ENCODE measurements at regions not wholly inside any gene's neighbourhood (a gene's known extent, or its start where the extent isn't known, plus 50 kb on each side); places are given as distances from the start of the nearest gene placed in this dataset.

DNA sequence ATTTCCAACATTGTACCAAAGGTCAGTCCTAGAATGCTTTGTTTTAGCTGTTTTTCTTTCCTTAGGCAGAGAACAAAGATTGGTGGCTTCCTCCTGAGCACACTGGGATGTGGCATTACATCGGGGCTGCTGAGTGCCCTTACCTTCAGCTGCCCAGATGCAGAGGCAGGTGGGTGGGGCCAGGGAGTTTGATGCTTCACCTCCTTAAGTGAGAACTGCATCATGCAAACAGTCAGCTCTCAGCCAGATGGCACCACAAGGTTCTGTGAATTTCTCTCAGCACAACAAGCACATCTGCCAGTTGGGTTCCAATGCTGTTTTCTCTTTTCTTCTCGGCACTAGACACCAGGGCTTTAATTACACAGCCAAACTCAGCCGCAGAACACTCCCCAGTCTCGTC lies 87.4 kb upstream of the UBL3 start:
- BruUV-seq (replicated peaks): no TSS peak
- TF ChIP-seq EZH2 (IDR thresholded peaks at IDR 0.05; ENCODE audit: borderline replicate concordance, low read depth, low read length, poor library complexity, severe bottlenecking): no peak
- TF ChIP-seq, protein P1, sequence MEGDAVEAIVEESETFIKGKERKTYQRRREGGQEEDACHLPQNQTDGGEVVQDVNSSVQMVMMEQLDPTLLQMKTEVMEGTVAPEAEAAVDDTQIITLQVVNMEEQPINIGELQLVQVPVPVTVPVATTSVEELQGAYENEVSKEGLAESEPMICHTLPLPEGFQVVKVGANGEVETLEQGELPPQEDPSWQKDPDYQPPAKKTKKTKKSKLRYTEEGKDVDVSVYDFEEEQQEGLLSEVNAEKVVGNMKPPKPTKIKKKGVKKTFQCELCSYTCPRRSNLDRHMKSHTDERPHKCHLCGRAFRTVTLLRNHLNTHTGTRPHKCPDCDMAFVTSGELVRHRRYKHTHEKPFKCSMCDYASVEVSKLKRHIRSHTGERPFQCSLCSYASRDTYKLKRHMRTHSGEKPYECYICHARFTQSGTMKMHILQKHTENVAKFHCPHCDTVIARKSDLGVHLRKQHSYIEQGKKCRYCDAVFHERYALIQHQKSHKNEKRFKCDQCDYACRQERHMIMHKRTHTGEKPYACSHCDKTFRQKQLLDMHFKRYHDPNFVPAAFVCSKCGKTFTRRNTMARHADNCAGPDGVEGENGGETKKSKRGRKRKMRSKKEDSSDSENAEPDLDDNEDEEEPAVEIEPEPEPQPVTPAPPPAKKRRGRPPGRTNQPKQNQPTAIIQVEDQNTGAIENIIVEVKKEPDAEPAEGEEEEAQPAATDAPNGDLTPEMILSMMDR (conservative IDR thresholded peaks at IDR 0.05; ENCODE audit: low read depth, low read length): no peak
- H3K4me1 ChIP-seq (ENCODE audit: insufficient read depth, low read length, poor library complexity, severe bottlenecking): no peaks in the 10 kb centered on the region
- CTCF ChIA-PET: no interaction called here
- no peak for DNase-seq (ENCODE audit: low spot score)
- no peaks in the 10 kb centered on the region for H3K27me3 ChIP-seq (replicated peaks; ENCODE audit: insufficient read depth, low read depth, low read length, poor library complexity)
- POLR2A ChIA-PET (ENCODE audit: low non-redundant PET): no interaction called here
- no peak overlapping the region for H3K4me3 ChIP-seq (ENCODE audit: low read depth, low read length, poor library complexity, severe bottlenecking)
- H3K9me3 ChIP-seq (ENCODE audit: low read depth, low read length, poor library complexity, severe bottlenecking): no peaks in the 10 kb centered on the region
- no peak overlapping the region for H3K27ac ChIP-seq (ENCODE audit: low read depth, low read length, poor library complexity, severe bottlenecking)
- no peaks in the 10 kb centered on the region for H3K36me3 ChIP-seq (ENCODE audit: insufficient read depth, low read length, poor library complexity, severe bottlenecking)
- intact Hi-C loops (cut with micrococcal nuclease; ENCODE audit: unreplicated experiment): no loop called here

DNA sequence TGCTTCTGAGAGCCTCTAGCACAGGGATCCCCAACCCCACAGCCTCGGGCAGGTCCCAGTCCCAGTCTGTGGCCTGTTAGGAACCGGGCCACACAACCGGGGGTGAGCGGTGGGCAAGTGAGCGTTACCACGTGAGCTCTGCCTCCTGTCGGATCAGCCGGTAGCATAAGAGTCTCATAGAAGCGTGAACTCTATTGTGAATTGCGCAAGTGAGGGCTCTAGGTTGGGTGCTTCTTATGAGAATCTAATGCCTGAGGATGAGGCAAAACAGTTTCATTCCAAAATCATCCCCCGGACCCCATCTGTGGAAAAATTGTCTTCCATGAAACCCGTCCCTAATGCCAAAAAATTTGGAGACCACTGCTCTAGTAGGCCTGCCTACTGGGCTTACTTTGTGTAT lies 87.0 kb upstream of the UBL3 start:
- ChIA-PET CTCF (no interaction called here), POLR2A (ENCODE audit: low non-redundant PET) (no interaction called here)
- Histone ChIP-seq H3K27ac (ENCODE audit: low read depth, low read length, poor library complexity, severe bottlenecking) (no peak overlapping the region), H3K4me1 (ENCODE audit: insufficient read depth, low read length, poor library complexity, severe bottlenecking) (no peaks in the 10 kb centered on the region), H3K9me3 (ENCODE audit: low read depth, low read length, poor library complexity, severe bottlenecking) (no peaks in the 10 kb centered on the region), H3K27me3 (replicated peaks; ENCODE audit: insufficient read depth, low read depth, low read length, poor library complexity) (no peaks in the 10 kb centered on the region), H3K36me3 (ENCODE audit: insufficient read depth, low read length, poor library complexity, severe bottlenecking) (no peaks in the 10 kb centered on the region), H3K4me3 (ENCODE audit: low read depth, low read length, poor library complexity, severe bottlenecking) (no peak overlapping the region)
- BruUV-seq (replicated peaks): no TSS peak
- no peak for DNase-seq (ENCODE audit: low spot score)
- intact Hi-C loops (cut with micrococcal nuclease; ENCODE audit: unreplicated experiment): no loop called here
- TF ChIP-seq EZH2 (IDR thresholded peaks at IDR 0.05; ENCODE audit: borderline replicate concordance, low read depth, low read length, poor library complexity, severe bottlenecking): no peak
- TF ChIP-seq, protein P1 (conservative IDR thresholded peaks at IDR 0.05; ENCODE audit: low read depth, low read length): no peak

DNA sequence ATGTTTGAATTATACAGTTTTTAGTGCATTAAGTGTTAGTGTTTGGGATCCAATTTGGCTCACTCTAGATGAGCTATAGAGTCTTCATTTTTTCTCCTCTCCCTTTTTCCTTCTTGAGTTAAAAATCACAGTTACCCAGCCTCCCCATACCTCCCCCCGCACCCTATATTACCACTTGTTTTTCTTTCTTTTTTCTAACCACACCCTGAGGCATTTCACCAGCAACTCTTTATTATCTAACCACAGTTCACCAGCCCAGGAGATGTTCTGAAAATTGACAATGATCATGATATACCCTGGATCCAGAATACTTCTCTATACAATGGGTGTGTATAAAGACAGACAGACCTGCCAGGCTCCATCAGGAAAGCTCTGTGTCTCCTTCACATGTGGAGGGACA lies 86.5 kb upstream of the UBL3 start:
- BruUV-seq (replicated peaks): no TSS peak
- ChIA-PET POLR2A (ENCODE audit: low non-redundant PET) (no interaction called here), CTCF (no interaction called here)
- intact Hi-C loops (cut with micrococcal nuclease; ENCODE audit: unreplicated experiment): no loop called here
- no peak for DNase-seq (ENCODE audit: low spot score)
- Histone ChIP-seq H3K4me3 (ENCODE audit: low read depth, low read length, poor library complexity, severe bottlenecking) (no peak overlapping the region), H3K9me3 (ENCODE audit: low read depth, low read length, poor library complexity, severe bottlenecking) (no peaks in the 10 kb centered on the region), H3K36me3 (ENCODE audit: insufficient read depth, low read length, poor library complexity, severe bottlenecking) (no peaks in the 10 kb centered on the region), H3K27ac (ENCODE audit: low read depth, low read length, poor library complexity, severe bottlenecking) (no peak overlapping the region), H3K27me3 (replicated peaks; ENCODE audit: insufficient read depth, low read depth, low read length, poor library complexity) (no peaks in the 10 kb centered on the region), H3K4me1 (ENCODE audit: insufficient read depth, low read length, poor library complexity, severe bottlenecking) (no peaks in the 10 kb centered on the region)
- TF ChIP-seq, protein P1 (conservative IDR thresholded peaks at IDR 0.05; ENCODE audit: low read depth, low read length): no peak
- no peak for TF ChIP-seq EZH2 (IDR thresholded peaks at IDR 0.05; ENCODE audit: borderline replicate concordance, low read depth, low read length, poor library complexity, severe bottlenecking)
